Right lobe of liver (tissue), 4 donors: ENCODE measurements at regions not wholly inside any gene's neighbourhood (a gene's known extent, or its start where the extent isn't known, plus 50 kb on each side); places are given as distances from the start of the nearest gene placed in this dataset.

Experiments
- CTCF ChIP-seq, 4 donors: fragments of 200-600 bp in 3 of 4; fragments of 450-650 bp in 1 of 4; IDR thresholded peaks; one replicate each; pipeline versions ENCODE4 v1.5.1 to v1.8.0; 2016 to 2022; ENCODE audit warnings: antibody characterized with exemption in 4 of 4, mild to moderate bottlenecking in 2 of 4
- POLR2A ChIP-seq: fragments of 450-650 bp; IDR thresholded peaks from one replicate; pipeline ENCODE4 v1.6.1; 2017; ENCODE audit warnings: antibody characterized with exemption, mild to moderate bottlenecking
- donor health status: DM: no; HTN: no; CAD: no.
- donor health status: DM: no; HTN: no; CAD: no.
- donor health status: DM: no; HTN: yes; CAD: no.

GRCh38 chr10:21065621-21066248 is 168.6 kb upstream of the NEBL start:
- TF ChIP-seq CTCF (IDR thresholded peaks at IDR 0.05) (no peak), POLR2A (no peak)
